ENCODE measurements at regions not wholly inside any gene's neighbourhood (a gene's known extent, or its start where the extent isn't known, plus 50 kb on each side); places are given as distances from the start of the nearest gene placed in this dataset.

- TF ChIP-seq AFF4 (CRISPR knock-in tag; IDR thresholded peaks at IDR 0.05), result no peak
Measured at GRCh38 chr6:164005004-164005711, 590.6 kb downstream of the QKI start (continued).

- no peak overlapping the region for H2AFZ ChIP-seq (ENCODE audit: low read depth, low read length)
- CTCF ChIA-PET (ENCODE audit: low intra/inter-chr PET ratio), result no interaction called here
- WGBS (ENCODE audit: insufficient coverage, low coverage, missing lambda C conversion rate), result 1% methylated on average over 4 of the region's 4 CpGs
- ATAC-seq (no peak), DNase-seq (ENCODE audit: extremely low read depth in 1 of 4, low spot score in 3 of 4) (no peak), FAIRE-seq (no peak)
- TF ChIP-seq ZNF830 (CRISPR knock-in tag; IDR thresholded peaks at IDR 0.05), result no peak
- no peak for TF ChIP-seq AFF4 (CRISPR knock-in tag; IDR thresholded peaks at IDR 0.05)
- no peak overlapping the region for H3K9ac ChIP-seq (ENCODE audit: insufficient read depth in 1 of 2, low read depth in 2 of 2, low read length in 2 of 2)
- H3K79me2 ChIP-seq (ENCODE audit: control insufficient read depth, insufficient read depth, low read length), result no peaks in the 10 kb centered on the region
- no peaks in the 10 kb centered on the region for H3K36me3 ChIP-seq (ENCODE audit: control insufficient read depth, insufficient read depth, low read length)
- no peak overlapping the region for H3K27ac ChIP-seq (ENCODE audit: extremely low read depth, low read depth, low read length)
- BruUV-seq (replicated peaks), result no TSS peak
- no peak overlapping the region for H3K4me3 ChIP-seq
- no peaks in the 10 kb centered on the region for H3K9me1 ChIP-seq (ENCODE audit: control insufficient read depth, insufficient read depth, low read length)
- in situ Hi-C loops (cut with MboI) (no loop called here), intact Hi-C loops (cut with micrococcal nuclease) (no loop called here)
- H4K20me1 ChIP-seq (replicated peaks; ENCODE audit: control insufficient read depth, insufficient read depth, low read length), result no peaks in the 10 kb centered on the region
- H3K27me3 ChIP-seq (ENCODE audit: control insufficient read depth in 2 of 2, insufficient read depth in 2 of 2, low read length in 2 of 2), result no peaks in the 10 kb centered on the region; a peak in 1 of 5 replicates
- H3K4me2 ChIP-seq (ENCODE audit: insufficient read depth, low read length), result no peak overlapping the region
- no peaks in the 10 kb centered on the region for H3K4me1 ChIP-seq (replicated peaks in 1 of 2; ENCODE audit: control insufficient read depth in 2 of 2, insufficient read depth in 2 of 2, low read length in 2 of 2)
- POLR2A ChIA-PET, result no interaction called here
- no peaks in the 10 kb centered on the region for H3K9me3 ChIP-seq (replicated peaks; ENCODE audit: control insufficient read depth, insufficient read depth, low read depth, low read length)
Measured at GRCh38 chr6:164000276-164000675, 585.8 kb downstream of the QKI start.

Measured in K562 (cell line).